IMR-90 (cell line): ENCODE measurements at regions not wholly inside any gene's neighbourhood (a gene's known extent, or its start where the extent isn't known, plus 50 kb on each side); places are given as distances from the start of the nearest gene placed in this dataset.

Experiments used
- ATAC-seq: fragments of 200-7000 bp; cut with Tn5 transposase; 2 replicates; pipeline ENCODE4 v1.9.1; 2020; ENCODE audit warnings: low read depth, mild to moderate bottlenecking, moderate library complexity
- BruUV-seq: library from RNA; stranded (reverse); fragments of 400-500 nt; replicated peaks from 2 replicates; lab custom pipeline; 2021; lab: Mats Ljungman, UMichigan
- CTCF ChIA-PET: fragments of 300-600 bp; formaldehyde crosslinking; extraction: SDS; loops from one replicate; lab custom pipeline; 2021; ENCODE audit warnings: antibody characterized with exemption; lab: Yijun Ruan, JAX
- POLR2A ChIA-PET: fragments of 300-600 bp; sonication (Branson Sonifier 250); formaldehyde crosslinking; loops from one replicate; lab custom pipeline; 2022; ENCODE audit warnings: antibody characterized with exemption; ENCODE audit not compliant: unreplicated experiment; lab: Charles Lee
- DNase-seq: peaks from one replicate; pipeline ENCODE4 v3.0.0; 2013
- H2AFZ ChIP-seq: replicated peaks from 2 replicates; pipeline ENCODE3; 2013; ENCODE audit warnings: low read length, mild to moderate bottlenecking; ENCODE audit not compliant: poor library complexity
- H2AK5ac ChIP-seq: 2 replicates; pipeline ENCODE4 v1.6.1; 2013; ENCODE audit warnings: low read depth, low read length, inconsistent platforms
- H2AK9ac ChIP-seq: replicated peaks from 2 replicates; pipeline ENCODE3; 2013; ENCODE audit warnings: mild to moderate bottlenecking, low read depth, low read length, moderate library complexity; ENCODE audit not compliant: poor library complexity
- H2BK120ac ChIP-seq: 2 replicates; pipeline ENCODE4 v1.6.1; 2013; ENCODE audit warnings: low read depth, low read length, inconsistent platforms
- H2BK15ac ChIP-seq: 3 replicates; pipeline ENCODE4 v1.6.1; 2013; ENCODE audit warnings: low read depth, low read length, inconsistent platforms
- H2BK20ac ChIP-seq: 2 replicates; pipeline ENCODE4 v1.6.1; 2013; ENCODE audit warnings: low read depth, mild to moderate bottlenecking, inconsistent platforms, low read length, moderate library complexity
- H2BK5ac ChIP-seq: 2 replicates; pipeline ENCODE4 v1.6.1; 2013; ENCODE audit warnings: mild to moderate bottlenecking, low read depth, low read length, inconsistent platforms; ENCODE audit not compliant: poor library complexity, severe bottlenecking
- H3K14ac ChIP-seq: replicated peaks from 2 replicates; pipeline ENCODE4 v1.6.1; 2013; ENCODE audit warnings: low read depth, low read length, inconsistent platforms
- H3K18ac ChIP-seq: 2 replicates; pipeline ENCODE4 v1.6.1; 2013; ENCODE audit warnings: low read depth, low read length, control low read depth
- H3K23ac ChIP-seq: 2 replicates; pipeline ENCODE4 v1.6.1; 2013; ENCODE audit warnings: low read depth, low read length, inconsistent platforms
- H3K27ac ChIP-seq: 2 replicates; pipeline ENCODE4 v1.5.1; 2013; ENCODE audit warnings: mild to moderate bottlenecking, control low read depth, low read length; ENCODE audit not compliant: insufficient read depth
- H3K27me3 ChIP-seq: 2 replicates; pipeline ENCODE4 v1.6.1; 2013; ENCODE audit warnings: low read length; ENCODE audit not compliant: control insufficient read depth, insufficient read depth
- H3K36me3 ChIP-seq: 2 replicates; pipeline ENCODE4 v1.6.1; 2013; ENCODE audit warnings: low read length, mixed read lengths; ENCODE audit not compliant: control insufficient read depth, insufficient read depth
- H3K4ac ChIP-seq: 2 replicates; pipeline ENCODE4 v1.6.1; 2013; ENCODE audit warnings: low read depth, low read length, inconsistent platforms
- H3K4me1 ChIP-seq: 2 replicates; pipeline ENCODE4 v1.6.1; 2013; ENCODE audit warnings: low read length, mixed read lengths; ENCODE audit not compliant: control insufficient read depth, insufficient read depth
- H3K4me2 ChIP-seq: 2 replicates; pipeline ENCODE4 v1.6.1; 2013; ENCODE audit warnings: low read depth, mild to moderate bottlenecking, control low read depth, low read length, moderate library complexity
- H3K4me3 ChIP-seq: 2 replicates; pipeline ENCODE4 v1.5.1; 2013; ENCODE audit warnings: low read depth, mild to moderate bottlenecking, control low read depth, low read length, moderate library complexity; ENCODE audit not compliant: insufficient read depth
- H3K56ac ChIP-seq: 2 replicates; pipeline ENCODE4 v1.6.1; 2013; ENCODE audit warnings: low read length, inconsistent platforms; ENCODE audit not compliant: insufficient read depth; ENCODE audit errors: extremely low read depth
- H3K79me1 ChIP-seq, 2 experiments: 2 replicates each; pipeline ENCODE4 v1.6.1; 2013; ENCODE audit warnings: low read length in 2 of 2, inconsistent platforms in 1 of 2, low read depth in 1 of 2
- H3K9ac ChIP-seq: 2 replicates; pipeline ENCODE4 v1.6.1; 2013; ENCODE audit warnings: low read depth, low read length, control low read depth
- H3K9me1 ChIP-seq: 2 replicates; pipeline ENCODE4 v1.6.1; 2013; ENCODE audit warnings: low read length, inconsistent platforms; ENCODE audit not compliant: insufficient read depth
- H3K9me3 ChIP-seq: 2 replicates; pipeline ENCODE4 v1.6.1; 2013; ENCODE audit warnings: low read length; ENCODE audit not compliant: control insufficient read depth, insufficient read depth
- H4K20me1 ChIP-seq: 2 replicates; pipeline ENCODE4 v1.6.1; 2013; ENCODE audit warnings: low read length, inconsistent platforms; ENCODE audit not compliant: insufficient read depth
- H4K5ac ChIP-seq: 2 replicates; pipeline ENCODE4 v1.6.1; 2013; ENCODE audit warnings: mild to moderate bottlenecking, low read depth, low read length, control low read depth
- H4K8ac ChIP-seq, 2 experiments: 2 replicates each; pipeline ENCODE4 v1.6.1; 2013; ENCODE audit warnings: low read depth in 2 of 2, low read length in 2 of 2, control low read depth in 1 of 2, inconsistent platforms in 1 of 2
- H4K91ac ChIP-seq: 2 replicates; pipeline ENCODE4 v1.6.1; 2013; ENCODE audit warnings: low read depth, low read length, inconsistent platforms; ENCODE audit not compliant: insufficient read depth
- BHLHE40 ChIP-seq: fragments of 150-350 bp; IDR thresholded peaks from 2 replicates; pipeline ENCODE4 v1.6.1; 2016; ENCODE audit warnings: mild to moderate bottlenecking, low read depth, low read length
- CEBPB ChIP-seq: IDR thresholded peaks from 2 replicates; pipeline ENCODE4 v1.6.1; 2012; ENCODE audit warnings: low read depth, low read length, improper control_type of control experiment
- CHD1 ChIP-seq: IDR thresholded peaks from 2 replicates; pipeline ENCODE4 v1.6.1; 2012; ENCODE audit warnings: low read depth, low read length, improper control_type of control experiment
- FOS ChIP-seq: fragments of 150-350 bp; IDR thresholded peaks from 2 replicates; pipeline ENCODE4 v1.6.1; 2016; ENCODE audit warnings: low read depth, low read length
- MAFK ChIP-seq: IDR thresholded peaks from 2 replicates; pipeline ENCODE4 v1.6.1; 2012; ENCODE audit warnings: low read depth, low read length, improper control_type of control experiment
- MAZ ChIP-seq: IDR thresholded peaks from 2 replicates; pipeline ENCODE4 v1.6.1; 2012; ENCODE audit warnings: low read depth, mild to moderate bottlenecking, low read length, improper control_type of control experiment, moderate library complexity, borderline replicate concordance
- MXI1 ChIP-seq: IDR thresholded peaks from 2 replicates; pipeline ENCODE4 v1.6.1; 2012; ENCODE audit warnings: low read depth, mild to moderate bottlenecking, low read length, moderate library complexity, borderline replicate concordance
- NFE2L2 ChIP-seq: fragments of 150-350 bp; IDR thresholded peaks from 2 replicates; pipeline ENCODE4 v1.6.1; 2016; ENCODE audit warnings: low read depth, mild to moderate bottlenecking, low read length
- POLR2A ChIP-seq: IDR thresholded peaks from 2 replicates; pipeline ENCODE4 v1.6.1; 2012; ENCODE audit warnings: mild to moderate bottlenecking, low read depth, low read length
- RAD21 ChIP-seq: IDR thresholded peaks from 2 replicates; pipeline ENCODE4 v1.6.1; 2012; ENCODE audit warnings: low read length, improper control_type of control experiment
- RCOR1 ChIP-seq: IDR thresholded peaks from 2 replicates; pipeline ENCODE4 v1.6.1; 2012; ENCODE audit warnings: mild to moderate bottlenecking, low read length, improper control_type of control experiment; ENCODE audit not compliant: insufficient replicate concordance
- RFX5 ChIP-seq: IDR thresholded peaks from 2 replicates; pipeline ENCODE4 v1.8.0; 2012; ENCODE audit warnings: low read depth, mild to moderate bottlenecking, low read length, moderate library complexity
- SMC3 ChIP-seq: fragments of 150-350 bp; IDR thresholded peaks from 2 replicates; pipeline ENCODE4 v1.6.1; 2016; ENCODE audit warnings: low read depth, mild to moderate bottlenecking, antibody characterized with exemption, low read length, moderate library complexity
- WGBS, 2 experiments: methylation state at CpG; one replicate each; pipeline versions ENCODE4 v1.1.5 to v1.1.7; 2013; ENCODE audit warnings: missing lambda C conversion rate in 2 of 2; ENCODE audit not compliant: insufficient read length in 1 of 2; ENCODE audit errors: extremely low coverage in 2 of 2; 5-methylcytosine and 5-hydroxymethylcytosine counted together
- dilution Hi-C: fragments of 300-500 bp; cut with HindIII; formaldehyde crosslinking; loops from one replicate; pipeline ENCODE4 v1.14.3; 2018; ENCODE audit warnings: low sequenced_read_pairs; ENCODE audit not compliant: unreplicated experiment
- in situ Hi-C: fragments of 300-500 bp; cut with MboI; formaldehyde crosslinking; loops from 3 replicates; pipeline ENCODE4 v1.14.3; 2019; ENCODE audit warnings: low sequenced_read_pairs, inconsistent platforms, mixed read lengths
- intact Hi-C: fragments of 100-400 bp; cut with micrococcal nuclease; formaldehyde crosslinking; loops from 2 replicates; pipeline ENCODE4 v1.10.0; 2022
- TF ChIP-seq, protein P1 (sequence below): fragments of 150-350 bp; IDR thresholded peaks from 2 replicates; pipeline ENCODE4 v1.6.1; 2016; ENCODE audit warnings: low read depth, mild to moderate bottlenecking, low read length, moderate library complexity, borderline replicate concordance
- TF ChIP-seq, protein P2 (sequence below): conservative IDR thresholded peaks from 2 replicates; pipeline ENCODE4 v1.5.1; 2012; ENCODE audit warnings: mild to moderate bottlenecking, low read depth, low read length, improper control_type of control experiment
- TF ChIP-seq, protein P3 (sequence below): fragments of 150-350 bp; IDR thresholded peaks from 2 replicates; pipeline ENCODE4 v1.6.1; 2017; ENCODE audit warnings: mild to moderate bottlenecking, antibody characterized with exemption, low read length, low read depth

DNA sequence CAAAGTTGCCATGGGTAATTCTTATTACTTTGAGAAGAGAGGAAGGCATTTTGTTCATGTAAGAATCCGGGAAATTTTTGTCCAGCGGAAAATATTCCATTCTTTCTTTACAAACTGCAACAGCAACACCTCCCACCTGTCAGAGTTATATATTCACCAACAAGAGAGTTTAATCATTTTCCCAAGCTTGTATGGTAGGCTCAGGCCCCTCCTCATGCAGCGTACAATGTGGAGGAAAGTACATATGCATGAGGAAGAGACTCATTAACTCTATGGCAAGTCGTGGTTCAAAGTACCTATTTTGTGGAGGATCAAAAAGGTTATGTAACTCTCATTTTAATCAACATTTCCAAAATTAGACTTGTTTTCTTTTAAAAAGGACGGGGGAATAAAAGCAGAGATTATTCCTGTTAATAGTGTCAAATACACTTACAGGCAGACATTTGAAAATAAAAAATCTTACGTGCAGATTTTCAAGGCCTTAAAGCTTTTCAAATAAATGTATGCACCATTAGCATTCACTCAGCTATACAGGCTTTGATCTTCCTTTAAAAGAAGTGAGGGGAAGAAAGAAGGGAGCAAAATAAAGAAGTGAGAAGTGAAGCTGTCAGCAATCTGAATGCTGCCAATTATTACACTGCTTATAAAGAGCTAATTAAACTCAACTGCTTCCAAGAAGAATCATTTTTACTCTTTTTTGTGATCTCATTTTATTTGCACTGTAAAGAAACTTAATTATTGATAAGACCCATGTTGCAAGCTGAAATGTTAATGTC, 204.8 kb downstream of the FAT4 start:
- Histone ChIP-seq H3K14ac (no peak overlapping the region), H3K9me3 (peaks cover 2% of the 10 kb centered on the region; the same call in 1 of the 2 replicates), H3K4ac (no peak overlapping the region), H3K56ac (no peak overlapping the region), H2BK5ac (no peak overlapping the region), H2BK15ac (no peak overlapping the region), H3K36me3 (no peaks in the 10 kb centered on the region), H3K4me2 (no peak overlapping the region), H2BK20ac (no peak overlapping the region), H3K27ac (no peak overlapping the region), H4K91ac (no peak overlapping the region), H3K27me3 (no peaks in the 10 kb centered on the region), H3K4me1 (no peaks in the 10 kb centered on the region), H3K9me1 (no peaks in the 10 kb centered on the region), H3K9ac (no peak overlapping the region), H3K79me1 (no peaks in the 10 kb centered on the region), H2AFZ (no peak overlapping the region), H3K18ac (no peak overlapping the region), H2BK120ac (no peak overlapping the region), H2AK5ac (no peak overlapping the region), H4K8ac (no peak overlapping the region), H3K4me3 (no peak overlapping the region), H3K23ac (no peak overlapping the region), H4K20me1 (no peaks in the 10 kb centered on the region), H4K5ac (no peak overlapping the region), H2AK9ac (no peak overlapping the region)
- no CpG with 5 or more reads among the region's 6 CpGs for WGBS, 2 experiments
- dilution Hi-C loops (no loop called here), in situ Hi-C loops (no loop called here), intact Hi-C loops (no loop called here)
- no TSS peak for BruUV-seq
- no peak for ATAC-seq
- no peak for DNase-seq
- POLR2A ChIA-PET, result no interaction called here
- CTCF ChIA-PET, result no interaction called here
- TF ChIP-seq BHLHE40 (no peak), CEBPB (no peak), MXI1 (no peak), MAFK (no peak), SMC3 (no peak), RAD21 (no peak), MAZ (no peak), RFX5 (no peak), CHD1 (no peak), FOS (no peak), RCOR1 (no peak), POLR2A (no peak), NFE2L2 (no peak)
- TF ChIP-seq, protein P1, sequence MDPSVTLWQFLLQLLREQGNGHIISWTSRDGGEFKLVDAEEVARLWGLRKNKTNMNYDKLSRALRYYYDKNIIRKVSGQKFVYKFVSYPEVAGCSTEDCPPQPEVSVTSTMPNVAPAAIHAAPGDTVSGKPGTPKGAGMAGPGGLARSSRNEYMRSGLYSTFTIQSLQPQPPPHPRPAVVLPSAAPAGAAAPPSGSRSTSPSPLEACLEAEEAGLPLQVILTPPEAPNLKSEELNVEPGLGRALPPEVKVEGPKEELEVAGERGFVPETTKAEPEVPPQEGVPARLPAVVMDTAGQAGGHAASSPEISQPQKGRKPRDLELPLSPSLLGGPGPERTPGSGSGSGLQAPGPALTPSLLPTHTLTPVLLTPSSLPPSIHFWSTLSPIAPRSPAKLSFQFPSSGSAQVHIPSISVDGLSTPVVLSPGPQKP, result no peak
- TF ChIP-seq, protein P2, sequence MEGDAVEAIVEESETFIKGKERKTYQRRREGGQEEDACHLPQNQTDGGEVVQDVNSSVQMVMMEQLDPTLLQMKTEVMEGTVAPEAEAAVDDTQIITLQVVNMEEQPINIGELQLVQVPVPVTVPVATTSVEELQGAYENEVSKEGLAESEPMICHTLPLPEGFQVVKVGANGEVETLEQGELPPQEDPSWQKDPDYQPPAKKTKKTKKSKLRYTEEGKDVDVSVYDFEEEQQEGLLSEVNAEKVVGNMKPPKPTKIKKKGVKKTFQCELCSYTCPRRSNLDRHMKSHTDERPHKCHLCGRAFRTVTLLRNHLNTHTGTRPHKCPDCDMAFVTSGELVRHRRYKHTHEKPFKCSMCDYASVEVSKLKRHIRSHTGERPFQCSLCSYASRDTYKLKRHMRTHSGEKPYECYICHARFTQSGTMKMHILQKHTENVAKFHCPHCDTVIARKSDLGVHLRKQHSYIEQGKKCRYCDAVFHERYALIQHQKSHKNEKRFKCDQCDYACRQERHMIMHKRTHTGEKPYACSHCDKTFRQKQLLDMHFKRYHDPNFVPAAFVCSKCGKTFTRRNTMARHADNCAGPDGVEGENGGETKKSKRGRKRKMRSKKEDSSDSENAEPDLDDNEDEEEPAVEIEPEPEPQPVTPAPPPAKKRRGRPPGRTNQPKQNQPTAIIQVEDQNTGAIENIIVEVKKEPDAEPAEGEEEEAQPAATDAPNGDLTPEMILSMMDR, result no peak
- TF ChIP-seq, protein P3, sequence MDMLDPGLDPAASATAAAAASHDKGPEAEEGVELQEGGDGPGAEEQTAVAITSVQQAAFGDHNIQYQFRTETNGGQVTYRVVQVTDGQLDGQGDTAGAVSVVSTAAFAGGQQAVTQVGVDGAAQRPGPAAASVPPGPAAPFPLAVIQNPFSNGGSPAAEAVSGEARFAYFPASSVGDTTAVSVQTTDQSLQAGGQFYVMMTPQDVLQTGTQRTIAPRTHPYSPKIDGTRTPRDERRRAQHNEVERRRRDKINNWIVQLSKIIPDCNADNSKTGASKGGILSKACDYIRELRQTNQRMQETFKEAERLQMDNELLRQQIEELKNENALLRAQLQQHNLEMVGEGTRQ, result no peak
